ENCODE measurements at regions not wholly inside any gene's neighbourhood (a gene's known extent, or its start where the extent isn't known, plus 50 kb on each side); places are given as distances from the start of the nearest gene placed in this dataset.

- H3K9ac ChIP-seq: no peak overlapping the region
- no peaks in the 10 kb centered on the region for H3K36me3 ChIP-seq (replicated peaks in 1 of 2; ENCODE audit: control insufficient read depth in 1 of 2, insufficient read depth in 2 of 2, low read length in 1 of 2)
- H3K9me3 ChIP-seq: no peaks in the 10 kb centered on the region
- no peaks in the 10 kb centered on the region for H3F3A ChIP-seq (replicated peaks; ENCODE audit: insufficient read depth)
- H3K4me1 ChIP-seq (ENCODE audit: control insufficient read depth in 1 of 2, insufficient read depth in 2 of 2, low read depth in 1 of 2, low read length in 1 of 2): no peaks in the 10 kb centered on the region; a peak in 1 of 4 replicates
- H3K9me2 ChIP-seq: no peaks in the 10 kb centered on the region
- WGBS (ENCODE audit: low lambda C conversion rate): 29% methylated on average over 5 of the region's 5 CpGs
- no peak overlapping the region for H2AFZ ChIP-seq (ENCODE audit: low read depth)
- no peak overlapping the region for H3K4me3 ChIP-seq (ENCODE audit: low read depth in 2 of 2, low read length in 1 of 2)
- H3K27me3 ChIP-seq (ENCODE audit: insufficient read depth): no peaks in the 10 kb centered on the region
- ChIA-PET POLR2A (no interaction called here), CTCF (no interaction called here)
- H3K79me2 ChIP-seq (ENCODE audit: insufficient read depth): no peaks in the 10 kb centered on the region
- no peak for DNase-seq
- H3K4me2 ChIP-seq: no peak overlapping the region
- no peaks in the 10 kb centered on the region for H4K20me1 ChIP-seq (ENCODE audit: insufficient read depth)
- no peak overlapping the region for H3K27ac ChIP-seq (ENCODE audit: low read depth in 2 of 2, low read length in 1 of 2)
- TF ChIP-seq NRF1 (IDR thresholded peaks at IDR 0.05; ENCODE audit: low read depth, low read length): no peak
- TF ChIP-seq GABPA (IDR thresholded peaks at IDR 0.05; ENCODE audit: low read depth): no peak
- TF ChIP-seq ELF1 (IDR thresholded peaks at IDR 0.05): no peak
- no peak for TF ChIP-seq REST (IDR thresholded peaks at IDR 0.05; ENCODE audit: low read depth, low read length)
- TF ChIP-seq USF1 (IDR thresholded peaks at IDR 0.05; ENCODE audit: borderline replicate concordance, low read depth): no peak
- no peak for TF ChIP-seq MXI1 (IDR thresholded peaks at IDR 0.05; ENCODE audit: low read depth, low read length)
Observed at GRCh38 chr20:60491051-60491581, 532.9 kb downstream of the CDH26 start.

- Histone ChIP-seq H3K9me2 (no peaks in the 10 kb centered on the region), H3K9me3 (no peaks in the 10 kb centered on the region), H3K4me3 (ENCODE audit: low read depth in 2 of 2, low read length in 1 of 2) (no peak overlapping the region), H4K20me1 (ENCODE audit: insufficient read depth) (no peaks in the 10 kb centered on the region), H3K9ac (no peak overlapping the region), H3K36me3 (replicated peaks in 1 of 2; ENCODE audit: control insufficient read depth in 1 of 2, insufficient read depth in 2 of 2, low read length in 1 of 2) (no peaks in the 10 kb centered on the region), H2AFZ (ENCODE audit: low read depth) (no peak overlapping the region), H3K27me3 (ENCODE audit: insufficient read depth) (no peaks in the 10 kb centered on the region), H3F3A (replicated peaks; ENCODE audit: insufficient read depth) (no peaks in the 10 kb centered on the region), H3K4me1 (ENCODE audit: control insufficient read depth in 1 of 2, insufficient read depth in 2 of 2, low read depth in 1 of 2, low read length in 1 of 2) (no peaks in the 10 kb centered on the region; a peak in 1 of 4 replicates), H3K27ac (ENCODE audit: low read depth in 2 of 2, low read length in 1 of 2) (no peak overlapping the region), H3K79me2 (ENCODE audit: insufficient read depth) (no peaks in the 10 kb centered on the region), H3K4me2 (no peak overlapping the region)
- WGBS (ENCODE audit: low lambda C conversion rate): 52% methylated on average over 3 of the region's 3 CpGs
- no peak for DNase-seq
- no peak for TF ChIP-seq EP300 (IDR thresholded peaks at IDR 0.05; ENCODE audit: borderline replicate concordance in 1 of 2, low read depth in 1 of 2, low read length in 1 of 2)
- TF ChIP-seq MAX (IDR thresholded peaks at IDR 0.05; ENCODE audit: low read depth): no peak
- no peak for TF ChIP-seq TAF1 (IDR thresholded peaks at IDR 0.05; ENCODE audit: borderline replicate concordance, low read depth, low read length)
- TF ChIP-seq POLR2AphosphoS5 (IDR thresholded peaks at IDR 0.05; ENCODE audit: low read depth, low read length): no peak
- no peak for TF ChIP-seq FOSL2 (IDR thresholded peaks at IDR 0.05; ENCODE audit: borderline replicate concordance, low read depth)
- no peak for TF ChIP-seq GATA2 (CRISPR knock-in tag; IDR thresholded peaks at IDR 0.05)
- TF ChIP-seq REST (IDR thresholded peaks at IDR 0.05; ENCODE audit: low read depth, low read length): no peak
- TF ChIP-seq CTCF (IDR thresholded peaks at IDR 0.05): no peak
- no peak for TF ChIP-seq IRF3 (IDR thresholded peaks at IDR 0.05; ENCODE audit: low read depth, low read length)
- CTCF ChIA-PET: no interaction called here
- POLR2A ChIA-PET: no interaction called here
Observed at GRCh38 chr20:60494476-60494875, 536.3 kb downstream of the CDH26 start.

Data from SK-N-SH (cell line).